ENCODE measurements at regions not wholly inside any gene's neighbourhood (a gene's known extent, or its start where the extent isn't known, plus 50 kb on each side); places are given as distances from the start of the nearest gene placed in this dataset.

DNA sequence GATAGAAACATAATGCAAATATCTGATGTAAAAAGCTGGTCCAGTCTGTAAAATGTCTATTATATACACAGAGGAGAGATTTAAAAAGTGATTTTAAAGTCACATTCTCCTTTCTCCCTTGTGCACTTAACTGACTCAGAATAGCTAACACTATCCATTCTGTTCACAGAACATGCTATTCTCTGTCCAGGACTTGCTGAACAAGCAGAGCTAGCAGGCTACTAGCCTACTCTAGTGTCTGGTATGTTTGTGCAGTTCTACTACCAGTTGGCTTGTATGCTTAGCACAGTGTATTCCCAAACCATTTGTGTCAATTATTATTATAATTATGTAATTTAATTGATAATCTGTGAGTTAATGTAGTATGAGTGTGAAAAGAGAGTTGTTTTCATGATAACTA lies 161.7 kb upstream of the NUDT12 start:
- Histone ChIP-seq H3K36me3 (ENCODE audit: control insufficient read depth in 4 of 4, insufficient read depth in 3 of 4, low read depth in 1 of 4, low read length in 3 of 4) (no peaks in the 10 kb centered on the region), H3K27ac (ENCODE audit: low read depth in 1 of 2, low read length in 2 of 2) (no peak overlapping the region), H3K4me3 (ENCODE audit: low read depth in 1 of 3, low read length in 3 of 3) (no peak overlapping the region), H3K4me1 (ENCODE audit: control insufficient read depth in 4 of 4, insufficient read depth in 4 of 4, low read length in 3 of 4) (no peaks in the 10 kb centered on the region), H3K9ac (ENCODE audit: low read depth in 1 of 2, low read length in 2 of 2) (no peak overlapping the region), H3K9me3 (ENCODE audit: control insufficient read depth in 4 of 4, low read length in 3 of 4) (peaks cover 0 to 7% (median 5%) of the 10 kb centered on the region in 4 donors), H3K27me3 (ENCODE audit: control insufficient read depth in 4 of 4, insufficient read depth in 4 of 4, low read length in 3 of 4) (no peaks in the 10 kb centered on the region)
- no peak for TF ChIP-seq YY1 (IDR thresholded peaks at IDR 0.05)
- no peak for TF ChIP-seq EGR1 (IDR thresholded peaks at IDR 0.05; ENCODE audit: low read depth in 2 of 2)
- TF ChIP-seq, protein P1, sequence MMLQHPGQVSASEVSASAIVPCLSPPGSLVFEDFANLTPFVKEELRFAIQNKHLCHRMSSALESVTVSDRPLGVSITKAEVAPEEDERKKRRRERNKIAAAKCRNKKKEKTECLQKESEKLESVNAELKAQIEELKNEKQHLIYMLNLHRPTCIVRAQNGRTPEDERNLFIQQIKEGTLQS (IDR thresholded peaks at IDR 0.05): no peak
- TF ChIP-seq, protein P2, sequence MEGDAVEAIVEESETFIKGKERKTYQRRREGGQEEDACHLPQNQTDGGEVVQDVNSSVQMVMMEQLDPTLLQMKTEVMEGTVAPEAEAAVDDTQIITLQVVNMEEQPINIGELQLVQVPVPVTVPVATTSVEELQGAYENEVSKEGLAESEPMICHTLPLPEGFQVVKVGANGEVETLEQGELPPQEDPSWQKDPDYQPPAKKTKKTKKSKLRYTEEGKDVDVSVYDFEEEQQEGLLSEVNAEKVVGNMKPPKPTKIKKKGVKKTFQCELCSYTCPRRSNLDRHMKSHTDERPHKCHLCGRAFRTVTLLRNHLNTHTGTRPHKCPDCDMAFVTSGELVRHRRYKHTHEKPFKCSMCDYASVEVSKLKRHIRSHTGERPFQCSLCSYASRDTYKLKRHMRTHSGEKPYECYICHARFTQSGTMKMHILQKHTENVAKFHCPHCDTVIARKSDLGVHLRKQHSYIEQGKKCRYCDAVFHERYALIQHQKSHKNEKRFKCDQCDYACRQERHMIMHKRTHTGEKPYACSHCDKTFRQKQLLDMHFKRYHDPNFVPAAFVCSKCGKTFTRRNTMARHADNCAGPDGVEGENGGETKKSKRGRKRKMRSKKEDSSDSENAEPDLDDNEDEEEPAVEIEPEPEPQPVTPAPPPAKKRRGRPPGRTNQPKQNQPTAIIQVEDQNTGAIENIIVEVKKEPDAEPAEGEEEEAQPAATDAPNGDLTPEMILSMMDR (IDR thresholded peaks at IDR 0.05; ENCODE audit: low read depth, low read length, missing input control): no peak
- TF ChIP-seq, protein P3, sequence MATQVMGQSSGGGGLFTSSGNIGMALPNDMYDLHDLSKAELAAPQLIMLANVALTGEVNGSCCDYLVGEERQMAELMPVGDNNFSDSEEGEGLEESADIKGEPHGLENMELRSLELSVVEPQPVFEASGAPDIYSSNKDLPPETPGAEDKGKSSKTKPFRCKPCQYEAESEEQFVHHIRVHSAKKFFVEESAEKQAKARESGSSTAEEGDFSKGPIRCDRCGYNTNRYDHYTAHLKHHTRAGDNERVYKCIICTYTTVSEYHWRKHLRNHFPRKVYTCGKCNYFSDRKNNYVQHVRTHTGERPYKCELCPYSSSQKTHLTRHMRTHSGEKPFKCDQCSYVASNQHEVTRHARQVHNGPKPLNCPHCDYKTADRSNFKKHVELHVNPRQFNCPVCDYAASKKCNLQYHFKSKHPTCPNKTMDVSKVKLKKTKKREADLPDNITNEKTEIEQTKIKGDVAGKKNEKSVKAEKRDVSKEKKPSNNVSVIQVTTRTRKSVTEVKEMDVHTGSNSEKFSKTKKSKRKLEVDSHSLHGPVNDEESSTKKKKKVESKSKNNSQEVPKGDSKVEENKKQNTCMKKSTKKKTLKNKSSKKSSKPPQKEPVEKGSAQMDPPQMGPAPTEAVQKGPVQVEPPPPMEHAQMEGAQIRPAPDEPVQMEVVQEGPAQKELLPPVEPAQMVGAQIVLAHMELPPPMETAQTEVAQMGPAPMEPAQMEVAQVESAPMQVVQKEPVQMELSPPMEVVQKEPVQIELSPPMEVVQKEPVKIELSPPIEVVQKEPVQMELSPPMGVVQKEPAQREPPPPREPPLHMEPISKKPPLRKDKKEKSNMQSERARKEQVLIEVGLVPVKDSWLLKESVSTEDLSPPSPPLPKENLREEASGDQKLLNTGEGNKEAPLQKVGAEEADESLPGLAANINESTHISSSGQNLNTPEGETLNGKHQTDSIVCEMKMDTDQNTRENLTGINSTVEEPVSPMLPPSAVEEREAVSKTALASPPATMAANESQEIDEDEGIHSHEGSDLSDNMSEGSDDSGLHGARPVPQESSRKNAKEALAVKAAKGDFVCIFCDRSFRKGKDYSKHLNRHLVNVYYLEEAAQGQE (IDR thresholded peaks at IDR 0.05): no peak
- TF ChIP-seq, protein P4, sequence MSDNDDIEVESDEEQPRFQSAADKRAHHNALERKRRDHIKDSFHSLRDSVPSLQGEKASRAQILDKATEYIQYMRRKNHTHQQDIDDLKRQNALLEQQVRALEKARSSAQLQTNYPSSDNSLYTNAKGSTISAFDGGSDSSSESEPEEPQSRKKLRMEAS (IDR thresholded peaks at IDR 0.05): no peak
- TF ChIP-seq GABPA (IDR thresholded peaks at IDR 0.05 in 1 of 2, conservative IDR thresholded peaks at IDR 0.05 in 1 of 2): no peak
- DNase-seq (ENCODE audit: low spot score): no peak

DNA sequence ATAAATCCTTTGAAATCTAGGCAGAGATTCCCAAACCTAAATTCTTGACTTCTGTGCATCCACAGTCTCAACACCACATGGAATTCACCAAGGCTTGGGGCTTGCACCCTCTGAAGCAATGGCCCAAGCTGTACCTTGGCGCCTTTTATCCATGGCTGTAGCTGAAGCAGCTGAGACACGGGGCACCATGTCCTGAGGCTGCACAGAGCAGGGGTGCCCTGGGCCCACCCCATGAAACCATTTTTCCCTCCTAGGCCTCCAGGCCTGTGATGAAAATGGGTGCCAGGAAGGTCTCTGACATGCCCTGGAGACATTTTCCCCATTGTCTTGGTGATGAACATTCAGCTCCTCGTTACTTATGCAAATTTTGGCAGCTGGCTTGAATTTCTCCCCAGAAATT lies 158.6 kb upstream of the NUDT12 start:
- H3K27me3 ChIP-seq (ENCODE audit: control insufficient read depth in 4 of 4, insufficient read depth in 4 of 4, low read length in 3 of 4): no peaks in the 10 kb centered on the region
- TF ChIP-seq TAF1 (conservative IDR thresholded peaks at IDR 0.05) (no peak), EGR1 (IDR thresholded peaks at IDR 0.05; ENCODE audit: low read depth in 2 of 2) (no peak), SP1 (IDR thresholded peaks at IDR 0.05) (no peak), RXRA (IDR thresholded peaks at IDR 0.05) (no peak), NR2F2 (IDR thresholded peaks at IDR 0.05) (no peak), FOXA2 (IDR thresholded peaks at IDR 0.05) (no peak), RAD21 (IDR thresholded peaks at IDR 0.05) (no peak), YY1 (IDR thresholded peaks at IDR 0.05) (no peak), FOXA1 (IDR thresholded peaks at IDR 0.05) (no peak), HNF4G (IDR thresholded peaks at IDR 0.05) (no peak), GABPA (IDR thresholded peaks at IDR 0.05 in 1 of 2, conservative IDR thresholded peaks at IDR 0.05 in 1 of 2) (no peak), JUND (IDR thresholded peaks at IDR 0.05) (no peak), HNF4A (conservative IDR thresholded peaks at IDR 0.05) (no peak)
- TF ChIP-seq, protein P1 (IDR thresholded peaks at IDR 0.05): no peak
- TF ChIP-seq, protein P4 (IDR thresholded peaks at IDR 0.05): no peak
- TF ChIP-seq, protein P5, sequence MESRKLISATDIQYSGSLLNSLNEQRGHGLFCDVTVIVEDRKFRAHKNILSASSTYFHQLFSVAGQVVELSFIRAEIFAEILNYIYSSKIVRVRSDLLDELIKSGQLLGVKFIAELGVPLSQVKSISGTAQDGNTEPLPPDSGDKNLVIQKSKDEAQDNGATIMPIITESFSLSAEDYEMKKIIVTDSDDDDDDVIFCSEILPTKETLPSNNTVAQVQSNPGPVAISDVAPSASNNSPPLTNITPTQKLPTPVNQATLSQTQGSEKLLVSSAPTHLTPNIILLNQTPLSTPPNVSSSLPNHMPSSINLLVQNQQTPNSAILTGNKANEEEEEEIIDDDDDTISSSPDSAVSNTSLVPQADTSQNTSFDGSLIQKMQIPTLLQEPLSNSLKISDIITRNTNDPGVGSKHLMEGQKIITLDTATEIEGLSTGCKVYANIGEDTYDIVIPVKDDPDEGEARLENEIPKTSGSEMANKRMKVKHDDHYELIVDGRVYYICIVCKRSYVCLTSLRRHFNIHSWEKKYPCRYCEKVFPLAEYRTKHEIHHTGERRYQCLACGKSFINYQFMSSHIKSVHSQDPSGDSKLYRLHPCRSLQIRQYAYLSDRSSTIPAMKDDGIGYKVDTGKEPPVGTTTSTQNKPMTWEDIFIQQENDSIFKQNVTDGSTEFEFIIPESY (IDR thresholded peaks at IDR 0.05): no peak
- TF ChIP-seq, protein P2 (IDR thresholded peaks at IDR 0.05; ENCODE audit: low read depth, low read length, missing input control): no peak
- no peak for DNase-seq (ENCODE audit: low spot score)
- H3K27ac ChIP-seq (ENCODE audit: low read depth in 1 of 2, low read length in 2 of 2): no peak overlapping the region
- no peaks in the 10 kb centered on the region for H3K36me3 ChIP-seq (ENCODE audit: control insufficient read depth in 4 of 4, insufficient read depth in 3 of 4, low read depth in 1 of 4, low read length in 3 of 4)
- 79% methylated on average over 3 of the region's 3 CpGs for WGBS
- no peak overlapping the region for H3K4me3 ChIP-seq (ENCODE audit: low read depth in 1 of 3, low read length in 3 of 3)
- no peak overlapping the region for H3K9ac ChIP-seq (ENCODE audit: low read depth in 1 of 2, low read length in 2 of 2)
- H3K4me1 ChIP-seq (ENCODE audit: control insufficient read depth in 4 of 4, insufficient read depth in 4 of 4, low read length in 3 of 4): no peaks in the 10 kb centered on the region
- peaks cover 0 to 7% (median 5%) of the 10 kb centered on the region in 4 donors for H3K9me3 ChIP-seq (ENCODE audit: control insufficient read depth in 4 of 4, low read length in 3 of 4)

Measured in liver (tissue), 8 donors.